Cardiac septum (tissue), 1 donor: ENCODE measurements at regions not wholly inside any gene's neighbourhood (a gene's known extent, or its start where the extent isn't known, plus 50 kb on each side); places are given as distances from the start of the nearest gene placed in this dataset.

Source experiments
- DNase-seq: peaks from one replicate; pipeline ENCODE4 v3.0.0-alpha.2; 2020; ENCODE audit warnings: low spot score
- intact Hi-C: fragments of 100-400 bp; cut with DNase I; formaldehyde crosslinking; loops from one replicate; pipeline ENCODE4 v1.14.0; 2022
- donor health status: DM: no; HTN: no; CAD: no.

DNA sequence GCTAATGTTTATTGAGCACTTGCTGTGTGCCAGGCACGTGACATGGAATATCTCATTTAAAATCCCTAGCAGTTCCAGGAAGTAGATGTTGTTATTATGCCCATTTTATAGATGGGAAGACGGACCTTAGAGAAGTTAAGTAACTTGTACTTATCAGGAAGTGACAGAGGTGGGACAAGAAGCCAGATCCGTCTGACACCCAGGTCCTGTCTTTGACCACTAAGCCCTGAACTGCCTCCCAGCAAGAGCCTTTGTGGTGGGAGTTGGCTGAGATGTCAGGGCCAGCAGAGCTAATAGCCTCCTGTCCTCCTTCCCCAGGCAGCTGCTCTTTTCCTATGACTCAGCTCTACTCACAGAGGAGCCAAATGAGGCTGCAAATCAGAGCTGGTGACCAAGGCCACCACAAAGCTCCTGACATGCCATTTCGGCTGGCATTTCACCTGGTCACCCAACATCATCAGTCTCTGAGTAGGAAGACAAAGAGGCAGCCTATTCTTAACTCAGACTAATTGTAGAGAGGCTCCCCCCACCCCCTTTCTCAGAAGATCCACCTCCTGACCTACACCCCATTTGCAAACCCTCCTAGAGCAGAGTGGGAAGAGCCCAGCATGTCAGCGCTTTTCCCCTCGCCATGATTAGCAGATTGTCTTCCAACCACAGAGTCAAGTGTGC lies 175.1 kb upstream of the KIT start:
- intact Hi-C loops: no loop called here
- DNase-seq: no peak

DNA sequence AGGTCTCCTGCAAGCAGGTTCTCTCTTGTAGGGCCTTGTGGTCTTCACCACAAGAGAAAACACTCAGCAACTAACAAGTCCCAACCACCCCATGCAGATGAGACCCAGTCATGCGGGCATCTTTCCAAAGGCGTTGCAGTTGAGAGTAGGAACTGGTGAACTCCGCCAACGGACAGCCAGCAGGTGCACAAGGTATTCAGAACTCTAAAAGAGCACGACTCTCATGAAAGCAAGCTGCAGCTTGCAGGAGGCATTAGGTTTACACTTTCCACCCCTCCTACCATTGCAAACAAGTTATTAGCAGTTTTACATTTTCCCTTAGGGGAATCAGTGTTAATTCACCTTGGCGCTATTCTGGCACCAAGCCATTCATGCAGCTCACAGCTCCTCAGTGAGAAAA lies 173.4 kb upstream of the KIT start:
- no peak for DNase-seq
- intact Hi-C loops: no loop called here

DNA sequence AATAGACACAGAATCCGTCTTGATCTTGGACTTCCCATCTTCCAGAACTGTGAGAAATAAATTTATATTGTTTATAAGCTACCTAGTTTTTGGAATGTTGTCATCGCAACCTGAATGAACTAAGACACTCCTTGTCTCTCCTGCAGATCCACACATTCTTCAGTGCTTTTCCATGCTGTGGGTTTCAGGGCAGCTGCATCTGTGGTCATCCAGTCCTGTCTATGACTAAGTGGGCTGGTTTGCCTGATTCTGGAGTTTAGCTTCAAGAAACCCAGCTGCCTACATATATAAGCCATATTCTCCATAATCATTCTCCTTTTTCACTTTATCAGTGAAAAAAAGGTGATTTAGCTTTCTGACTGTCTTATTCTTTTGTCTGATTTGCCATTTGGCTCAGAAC lies 170.3 kb upstream of the KIT start:
- intact Hi-C loops: no loop called here
- no peak for DNase-seq

DNA sequence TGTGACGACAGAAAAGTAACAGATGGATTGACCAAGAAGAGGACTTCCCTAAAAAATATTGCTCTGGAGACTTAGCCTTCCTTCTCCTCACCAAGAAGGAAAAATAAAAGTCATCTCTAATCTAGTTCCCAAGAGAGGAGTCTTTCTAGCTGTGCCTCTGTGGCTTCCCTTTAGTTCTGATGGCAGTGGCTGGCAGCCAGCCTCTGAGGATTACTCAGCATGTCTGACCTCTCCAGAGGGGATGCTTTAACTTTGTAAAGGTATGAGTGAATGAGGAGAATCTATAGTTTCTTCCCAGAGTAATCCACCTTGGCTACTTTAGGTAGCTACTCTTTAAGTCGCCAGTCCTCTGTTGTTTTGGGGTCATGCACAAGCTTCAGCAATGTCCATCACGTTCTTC lies 163.9 kb upstream of the KIT start:
- no peak for DNase-seq
- intact Hi-C loops: no loop called here

DNA sequence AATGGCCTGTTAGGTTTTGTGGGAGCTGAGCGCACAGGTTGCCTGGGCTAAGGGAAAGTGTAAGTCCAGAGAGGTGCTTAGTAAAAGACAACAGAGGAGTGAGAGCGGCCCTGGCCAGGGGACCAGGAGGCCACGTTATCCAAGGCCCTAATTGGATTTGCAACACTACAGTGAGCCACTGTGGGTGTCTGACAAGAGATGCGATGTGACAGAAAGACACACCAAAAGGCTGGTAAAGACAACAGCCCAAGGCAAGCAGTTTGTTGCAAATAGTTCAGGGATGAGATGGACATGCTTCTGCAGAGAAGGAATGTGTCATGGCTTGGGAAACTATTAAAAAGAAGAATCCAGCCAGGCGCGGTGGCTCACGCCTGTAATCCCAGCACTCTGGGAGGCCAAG lies 162.7 kb upstream of the KIT start:
- intact Hi-C loops: no loop called here

GRCh38 chr4:54495641-54496040 lies 162.1 kb upstream of the KIT start:
- no peak for DNase-seq
- intact Hi-C loops: no loop called here

More for the DNA sequence above, 162.7 kb upstream of the KIT start:
- DNase-seq: no peak

GRCh38 chr4:54496412-54496811 lies 161.3 kb upstream of the KIT start:
- intact Hi-C loops: no loop called here
- no peak for DNase-seq

- no peak for DNase-seq
- intact Hi-C loops: no loop called here
Observed at GRCh38 chr4:54497947-54498346, 159.8 kb upstream of the KIT start.

DNA sequence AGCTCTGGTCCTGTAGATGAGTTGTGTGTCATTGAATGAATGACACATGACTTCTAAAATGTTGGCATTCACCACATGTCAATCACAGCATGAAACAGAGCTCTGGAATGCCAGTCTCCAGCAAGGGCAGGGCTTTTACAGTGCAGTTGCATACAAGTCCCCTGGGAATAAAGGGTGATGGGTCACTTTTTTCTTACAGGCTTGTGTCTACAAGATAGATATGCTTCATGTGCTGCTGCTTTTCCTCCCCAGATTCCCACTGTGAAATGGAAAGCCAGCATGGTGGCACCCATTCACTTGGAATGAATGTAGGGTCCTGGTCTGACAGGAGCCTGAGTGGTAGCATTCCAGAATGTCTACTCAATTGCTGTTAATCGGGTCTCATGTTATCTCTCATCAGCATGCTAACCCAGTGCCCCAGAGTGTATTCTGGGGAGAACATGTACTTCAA lies 159.1 kb upstream of the KIT start:
- DNase-seq: no peak
- intact Hi-C loops: no loop called here

DNA sequence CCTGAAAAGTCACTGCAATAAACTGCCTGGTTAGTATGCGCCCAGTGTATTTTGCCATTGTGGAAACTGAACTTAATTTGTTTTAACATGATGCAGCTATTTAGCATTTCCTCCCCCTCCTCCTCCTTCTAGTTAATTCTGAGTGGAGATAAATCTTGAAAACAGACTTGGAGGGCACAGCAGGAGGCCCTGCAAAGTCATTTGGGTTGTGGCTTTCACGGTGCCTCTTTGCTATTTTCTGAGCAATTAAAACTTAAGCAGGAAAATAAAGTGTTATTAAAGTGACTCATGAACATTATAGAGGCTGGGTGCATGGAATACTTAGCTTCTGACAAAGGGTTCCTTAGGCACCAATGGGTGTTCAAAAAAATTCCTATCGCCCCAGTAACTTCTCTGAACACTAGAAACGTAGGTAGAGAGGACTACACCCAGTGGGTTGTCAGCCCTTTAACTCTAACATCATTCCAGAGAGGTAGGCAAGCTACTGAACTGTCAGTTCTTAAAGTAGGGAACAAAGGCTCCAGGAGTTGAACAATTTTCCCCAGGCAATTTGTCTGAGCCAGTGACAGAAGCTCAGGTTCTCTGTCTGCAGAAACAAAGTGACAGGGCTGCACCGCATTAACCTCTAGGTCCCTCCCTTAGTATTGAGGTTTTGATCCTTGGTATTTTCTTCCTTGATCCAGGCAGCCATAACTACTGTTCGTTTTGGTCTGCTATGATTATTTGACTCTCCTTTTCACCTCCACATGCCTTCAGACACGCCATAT lies 158.3 kb upstream of the KIT start:
- no peak for DNase-seq
- intact Hi-C loops: no loop called here

DNA sequence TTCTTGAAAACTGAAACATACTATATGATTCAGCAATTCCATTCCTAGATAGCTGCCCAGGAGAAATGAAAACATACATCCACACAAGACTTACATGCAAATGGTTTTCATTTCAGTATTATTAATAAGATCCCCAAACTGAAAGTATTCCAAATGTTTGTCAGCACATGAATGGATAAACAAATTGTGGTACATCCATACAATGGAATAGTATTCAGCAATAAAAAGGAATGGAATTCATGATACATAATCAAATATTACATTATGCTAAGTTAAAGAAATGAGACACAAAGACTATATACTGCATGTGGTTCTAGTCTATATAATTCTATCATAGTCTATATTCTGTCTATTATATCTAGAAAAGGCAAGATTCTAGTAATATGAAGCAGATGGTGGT lies 152.4 kb upstream of the KIT start:
- intact Hi-C loops: no loop called here

DNA sequence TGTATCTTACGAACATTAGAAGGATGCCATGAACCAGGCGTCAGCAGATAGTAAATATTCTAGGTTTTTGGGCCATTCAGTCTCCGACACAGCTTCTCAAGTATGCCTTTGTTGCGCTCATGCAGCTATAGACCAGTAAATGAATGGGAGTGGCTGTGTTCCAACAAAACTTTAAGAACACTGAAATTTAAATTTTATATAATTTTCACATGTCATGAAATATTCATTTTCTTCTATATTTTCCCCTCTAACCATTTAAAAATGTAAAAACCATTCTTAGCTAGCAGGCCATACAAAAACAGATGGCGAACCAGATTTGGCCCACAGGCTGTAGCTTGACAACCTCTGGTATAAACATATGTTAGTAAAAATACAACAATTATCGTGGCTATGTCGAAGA lies 151.8 kb upstream of the KIT start:
- no peak for DNase-seq
- intact Hi-C loops: no loop called here

More for the DNA sequence above, 152.4 kb upstream of the KIT start:
- DNase-seq: no peak

DNA sequence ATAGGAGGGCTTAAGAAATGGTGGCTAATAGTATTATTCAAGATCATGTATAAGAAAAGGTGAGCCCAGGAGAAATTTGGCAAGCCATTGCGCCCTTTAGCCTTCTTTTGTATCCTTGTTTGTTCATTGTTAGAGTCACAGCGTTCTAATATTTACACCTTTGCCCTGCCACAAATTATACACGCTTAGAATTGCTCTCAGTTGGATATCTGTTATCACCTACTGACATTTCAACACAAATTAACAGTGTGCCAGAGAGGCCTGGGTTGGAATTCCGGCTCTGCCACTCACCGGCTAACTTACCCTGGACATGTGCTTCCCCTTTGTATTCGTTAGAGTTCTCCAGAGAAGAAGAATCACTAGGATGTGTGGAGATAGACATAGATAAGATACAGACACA lies 148.7 kb upstream of the KIT start:
- intact Hi-C loops: no loop called here
- DNase-seq: no peak

- intact Hi-C loops: no loop called here
- DNase-seq: no peak
Observed at GRCh38 chr4:54513204-54513603, 144.6 kb upstream of the KIT start.

DNA sequence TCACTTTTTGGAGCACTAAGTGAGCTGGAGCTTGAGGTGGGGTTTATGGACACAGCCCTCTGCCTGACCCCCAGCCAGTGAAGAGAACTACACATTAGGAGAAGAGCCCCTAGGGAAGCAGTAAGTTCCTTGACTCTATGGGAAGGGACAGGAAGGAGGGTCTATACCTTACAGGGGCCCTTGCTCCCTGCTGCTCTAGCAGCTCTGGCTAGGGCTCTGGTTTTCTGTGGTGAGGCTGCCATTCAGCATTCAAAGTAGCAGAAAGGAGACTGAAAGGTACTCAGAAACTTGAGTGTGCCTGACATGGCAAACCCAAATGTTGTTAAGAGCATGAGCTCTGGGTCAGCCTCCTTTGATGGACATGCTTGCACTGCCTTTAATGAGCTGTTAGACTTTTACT lies 144.0 kb upstream of the KIT start:
- no peak for DNase-seq
- intact Hi-C loops: no loop called here

DNA sequence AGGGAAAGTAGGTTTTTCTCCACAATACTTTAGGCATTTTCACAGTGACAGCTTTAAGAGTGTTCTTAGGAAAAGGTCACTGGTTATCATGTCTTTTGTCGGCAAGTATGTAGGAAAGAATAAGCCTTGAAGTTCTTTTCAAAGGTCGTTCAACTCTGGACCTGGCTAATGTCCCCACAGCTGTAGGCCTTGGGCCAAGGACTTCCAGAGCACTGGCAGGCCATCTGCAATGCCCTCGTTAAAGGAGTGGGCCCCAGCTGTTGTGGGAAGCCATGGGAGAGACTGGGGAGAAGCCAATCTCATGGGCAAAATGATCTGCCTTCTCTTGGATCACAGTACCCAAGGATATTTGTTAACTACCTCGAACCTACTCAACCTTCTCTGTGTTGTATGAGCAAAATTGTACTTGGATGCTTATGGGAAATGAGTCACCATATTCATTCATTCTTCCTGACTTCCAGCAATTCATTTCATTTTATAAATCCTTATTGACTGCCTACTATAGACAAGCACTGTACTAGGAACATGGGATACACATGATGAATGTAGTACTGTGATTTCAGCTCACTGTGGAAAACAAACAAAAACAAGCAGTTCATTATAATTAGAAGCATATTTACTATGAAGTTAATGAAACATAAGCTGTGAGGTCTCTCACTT lies 141.1 kb upstream of the KIT start:
- intact Hi-C loops: no loop called here
- DNase-seq: no peak

DNA sequence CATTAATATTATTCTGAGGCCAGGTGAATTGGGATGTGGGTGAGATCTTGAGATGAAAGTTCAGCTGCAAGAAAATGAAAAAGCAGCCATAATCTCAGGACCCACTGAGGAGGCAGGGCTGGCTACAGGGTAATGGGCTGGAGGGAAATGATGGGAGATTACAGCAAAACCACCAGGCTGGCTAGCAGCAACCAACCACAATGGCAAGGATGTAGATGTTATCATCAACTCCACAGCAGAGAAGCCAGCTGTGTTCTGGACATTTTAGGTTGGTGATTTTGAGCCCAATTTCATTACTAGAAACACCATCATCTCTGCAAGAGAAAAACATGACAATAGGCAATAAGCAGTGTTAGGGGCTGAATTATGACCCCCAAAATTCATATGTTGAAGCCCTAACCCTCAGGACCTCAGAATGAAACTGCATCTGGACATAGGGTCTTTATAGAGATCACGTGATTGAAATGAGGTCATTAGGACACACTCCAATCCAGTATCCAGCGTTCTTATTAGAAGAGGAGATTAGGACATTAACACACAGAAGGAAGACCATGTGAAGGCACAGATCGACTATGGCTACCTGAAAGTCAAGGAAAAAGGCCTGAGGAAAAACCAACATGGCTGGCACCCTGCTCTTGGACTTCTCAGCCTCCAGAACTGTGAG lies 139.8 kb upstream of the KIT start:
- intact Hi-C loops: no loop called here

GRCh38 chr4:54525602-54526001 lies 132.2 kb upstream of the KIT start:
- DNase-seq: no peak
- intact Hi-C loops: no loop called here

More for the DNA sequence above, 139.8 kb upstream of the KIT start:
- no peak for DNase-seq

- intact Hi-C loops: no loop called here
Observed at GRCh38 chr4:54526560-54526959, 131.2 kb upstream of the KIT start.

DNA sequence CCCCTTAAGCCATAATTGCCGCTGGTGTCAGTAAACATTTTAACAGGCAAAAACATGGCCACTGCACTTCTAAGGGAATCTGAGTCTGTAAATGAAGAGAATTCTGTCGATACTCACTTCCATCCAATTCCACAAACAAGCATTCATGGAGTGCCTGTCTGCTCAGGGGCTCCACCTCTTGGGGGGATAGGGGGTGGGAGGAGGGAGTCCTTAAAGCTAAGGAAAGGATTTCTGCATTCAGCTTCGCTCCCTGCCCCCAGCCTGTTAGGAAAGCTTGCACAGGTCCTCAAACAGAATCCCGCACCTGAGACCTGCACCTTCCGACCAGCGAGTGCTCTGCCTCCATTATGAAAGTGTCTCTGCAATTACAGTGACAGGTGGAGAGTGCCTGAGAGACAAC lies 130.2 kb upstream of the KIT start:
- no peak for DNase-seq
- intact Hi-C loops: no loop called here

More at GRCh38 chr4:54526560-54526959, 131.2 kb upstream of the KIT start:
- no peak for DNase-seq
